ENCODE measurements at regions not wholly inside any gene's neighbourhood (a gene's known extent, or its start where the extent isn't known, plus 50 kb on each side); places are given as distances from the start of the nearest gene placed in this dataset.

DNA sequence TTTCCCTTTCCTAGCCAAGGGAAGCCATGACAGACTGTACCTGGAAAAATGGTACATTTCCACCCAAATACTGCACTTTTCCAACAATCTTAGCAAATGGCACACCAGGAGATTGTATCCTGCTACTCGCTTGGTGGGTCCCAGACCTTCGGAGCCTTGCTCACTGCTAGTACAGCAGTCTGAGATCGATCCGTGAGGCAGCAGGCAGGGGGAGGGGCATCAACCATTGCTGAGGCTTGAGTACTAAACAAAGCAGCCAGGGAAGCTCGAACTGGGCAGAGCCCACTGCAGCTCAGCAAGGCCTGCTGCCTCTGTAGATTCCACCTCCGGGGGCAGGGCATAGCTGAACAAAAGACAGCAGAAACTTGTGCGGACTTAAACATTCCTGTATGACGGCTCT lies 218.8 kb downstream of the LRIG3 start:
- TF ChIP-seq POLR2AphosphoS5 (IDR thresholded peaks at IDR 0.05) (no peak), EP300 (IDR thresholded peaks at IDR 0.05) (no peak), CTCF (IDR thresholded peaks at IDR 0.05) (no peak)

Measured in gastroesophageal sphincter (tissue), 3 donors.